Fibroblast of lung (primary cell): ENCODE measurements at regions not wholly inside any gene's neighbourhood (a gene's known extent, or its start where the extent isn't known, plus 50 kb on each side); places are given as distances from the start of the nearest gene placed in this dataset.

Experiments used
- DNase-seq, 2 donors: peaks; one replicate each; pipeline versions ENCODE4 v3.0.0 to v3.0.0-alpha.2; 2010; ENCODE audit warnings: low read depth in 2 of 2
- H2AFZ ChIP-seq: 2 replicates; pipeline ENCODE4 v1.5.1; 2012; ENCODE audit warnings: low read length, control low read depth, inconsistent platforms
- H3K27ac ChIP-seq: 2 replicates; pipeline ENCODE4 v1.5.1; 2011; ENCODE audit warnings: low read length, control low read depth; ENCODE audit not compliant: insufficient read depth
- H3K27me3 ChIP-seq: 2 replicates; pipeline ENCODE4 v1.5.1; 2011; ENCODE audit warnings: mild to moderate bottlenecking, low read length; ENCODE audit not compliant: control insufficient read depth, insufficient read depth
- H3K36me3 ChIP-seq: 2 replicates; pipeline ENCODE4 v1.5.1; 2011; ENCODE audit warnings: low read length; ENCODE audit not compliant: control insufficient read depth, insufficient read depth
- H3K4me1 ChIP-seq: 2 replicates; pipeline ENCODE4 v1.5.1; 2011; ENCODE audit warnings: low read length; ENCODE audit not compliant: control insufficient read depth, insufficient read depth; ENCODE audit errors: extremely low read depth
- H3K4me2 ChIP-seq: 2 replicates; pipeline ENCODE4 v1.5.1; 2011; ENCODE audit warnings: low read length, control low read depth; ENCODE audit not compliant: insufficient read depth; ENCODE audit errors: extremely low read depth
- H3K4me3 ChIP-seq, 4 experiments: fragments of 200-600 bp in 1 of 4; sonication (generic) in 1 of 4; replicated peaks in 1 of 4; 2 replicates each; pipeline ENCODE4 v1.5.1; 2011 to 2016; ENCODE audit warnings: low read length in 4 of 4, low read depth in 3 of 4, mild to moderate bottlenecking in 3 of 4, control low read depth in 2 of 4, inconsistent platforms in 1 of 4, mixed read lengths in 1 of 4; ENCODE audit not compliant: insufficient read depth in 1 of 4; ENCODE audit errors: control extremely low read depth in 1 of 4
- H3K79me2 ChIP-seq: 2 replicates; pipeline ENCODE4 v1.5.1; 2012; ENCODE audit warnings: mild to moderate bottlenecking, low read length, inconsistent platforms; ENCODE audit not compliant: control insufficient read depth, insufficient read depth
- H3K9ac ChIP-seq: 2 replicates; pipeline ENCODE4 v1.5.1; 2011; ENCODE audit warnings: mild to moderate bottlenecking, low read length, control low read depth; ENCODE audit not compliant: insufficient read depth
- H3K9me3 ChIP-seq: 2 replicates; pipeline ENCODE4 v1.5.1; 2012; ENCODE audit warnings: low read depth, low read length; ENCODE audit not compliant: control insufficient read depth, insufficient read depth
- H4K20me1 ChIP-seq: 2 replicates; pipeline ENCODE4 v1.5.1; 2011; ENCODE audit warnings: low read length; ENCODE audit not compliant: control insufficient read depth, insufficient read depth; ENCODE audit errors: extremely low read depth
- EZH2 ChIP-seq: IDR thresholded peaks from 2 replicates; pipeline ENCODE4 v1.5.1; 2012; ENCODE audit warnings: low read length, control low read depth, mild to moderate bottlenecking; ENCODE audit errors: missing control alignments
- TF ChIP-seq, protein P1 (sequence below), 2 donors: IDR thresholded peaks in 1 of 2; conservative IDR thresholded peaks in 1 of 2; 1 replicate in 1 of 2; 2 replicates in 1 of 2; pipeline ENCODE4 v1.5.1; 2011 to 2012; ENCODE audit warnings: low read length in 2 of 2, control low read depth in 1 of 2, inconsistent platforms in 1 of 2, low read depth in 1 of 2, mild to moderate bottlenecking in 1 of 2

DNA sequence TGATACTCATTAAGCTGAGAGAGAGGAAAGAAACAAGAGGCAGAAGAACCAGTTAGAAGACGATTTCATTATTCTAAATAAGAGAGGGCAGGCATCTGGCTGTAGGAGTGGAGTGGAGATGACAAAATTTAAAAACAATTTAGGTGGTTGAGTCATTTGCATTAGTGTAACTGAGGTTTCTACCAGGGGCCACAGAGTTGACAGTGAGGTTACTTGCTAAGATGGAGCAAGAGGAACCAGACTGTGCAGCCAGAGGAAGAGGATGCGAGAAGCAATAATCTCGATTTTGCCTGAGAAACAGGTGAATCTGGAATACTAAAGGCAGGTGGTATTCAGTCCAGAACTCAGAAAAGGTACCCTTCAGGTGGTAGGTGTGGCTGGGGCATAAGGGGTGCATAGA is 491.9 kb downstream of the MID1IP1 start:
- Histone ChIP-seq H3K9ac (no peak overlapping the region), H3K4me3 (no peak overlapping the region), H3K9me3 (no peaks in the 10 kb centered on the region), H3K27me3 (no peaks in the 10 kb centered on the region), H4K20me1 (no peaks in the 10 kb centered on the region), H3K27ac (no peak overlapping the region), H2AFZ (no peak overlapping the region), H3K4me1 (no peaks in the 10 kb centered on the region), H3K4me2 (no peak overlapping the region), H3K79me2 (no peaks in the 10 kb centered on the region), H3K36me3 (no peaks in the 10 kb centered on the region)
- TF ChIP-seq, protein P1, sequence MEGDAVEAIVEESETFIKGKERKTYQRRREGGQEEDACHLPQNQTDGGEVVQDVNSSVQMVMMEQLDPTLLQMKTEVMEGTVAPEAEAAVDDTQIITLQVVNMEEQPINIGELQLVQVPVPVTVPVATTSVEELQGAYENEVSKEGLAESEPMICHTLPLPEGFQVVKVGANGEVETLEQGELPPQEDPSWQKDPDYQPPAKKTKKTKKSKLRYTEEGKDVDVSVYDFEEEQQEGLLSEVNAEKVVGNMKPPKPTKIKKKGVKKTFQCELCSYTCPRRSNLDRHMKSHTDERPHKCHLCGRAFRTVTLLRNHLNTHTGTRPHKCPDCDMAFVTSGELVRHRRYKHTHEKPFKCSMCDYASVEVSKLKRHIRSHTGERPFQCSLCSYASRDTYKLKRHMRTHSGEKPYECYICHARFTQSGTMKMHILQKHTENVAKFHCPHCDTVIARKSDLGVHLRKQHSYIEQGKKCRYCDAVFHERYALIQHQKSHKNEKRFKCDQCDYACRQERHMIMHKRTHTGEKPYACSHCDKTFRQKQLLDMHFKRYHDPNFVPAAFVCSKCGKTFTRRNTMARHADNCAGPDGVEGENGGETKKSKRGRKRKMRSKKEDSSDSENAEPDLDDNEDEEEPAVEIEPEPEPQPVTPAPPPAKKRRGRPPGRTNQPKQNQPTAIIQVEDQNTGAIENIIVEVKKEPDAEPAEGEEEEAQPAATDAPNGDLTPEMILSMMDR (conservative IDR thresholded peaks at IDR 0.05 in 1 of 2, IDR thresholded peaks at IDR 0.05 in 1 of 2; ENCODE audit: low read depth in 1 of 2, low read length in 2 of 2): no peak
- DNase-seq: no peak

DNA sequence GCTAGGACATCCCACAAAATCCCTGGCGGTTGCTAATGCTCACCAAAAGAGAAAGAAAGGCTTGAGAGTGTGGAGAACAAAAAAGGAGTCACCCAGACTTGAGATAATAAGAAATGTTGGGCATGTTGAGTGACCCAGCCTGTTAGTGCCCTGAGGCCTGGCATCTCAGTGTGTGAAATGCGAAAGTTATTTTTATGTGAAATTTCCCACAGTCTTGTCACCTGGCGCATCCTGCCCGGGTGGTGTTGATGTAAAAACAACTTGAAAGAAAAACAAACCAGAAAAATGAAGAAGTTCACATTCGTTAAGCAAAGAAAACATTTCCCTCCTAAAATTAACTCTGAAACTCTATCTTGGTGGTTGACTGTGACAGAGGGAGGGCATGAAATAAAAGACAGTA is 495.2 kb downstream of the MID1IP1 start:
- no peaks in the 10 kb centered on the region for H3K9me3 ChIP-seq
- H3K27me3 ChIP-seq: no peaks in the 10 kb centered on the region
- H3K4me2 ChIP-seq: no peak overlapping the region
- H3K27ac ChIP-seq: no peak overlapping the region
- no peak overlapping the region for H2AFZ ChIP-seq
- H3K4me1 ChIP-seq: no peaks in the 10 kb centered on the region
- H3K36me3 ChIP-seq: no peaks in the 10 kb centered on the region
- no peak for DNase-seq
- no peak overlapping the region for H3K9ac ChIP-seq
- no peak overlapping the region for H3K4me3 ChIP-seq
- H3K79me2 ChIP-seq: no peaks in the 10 kb centered on the region
- TF ChIP-seq EZH2: no peak
- TF ChIP-seq, protein P1 (conservative IDR thresholded peaks at IDR 0.05 in 1 of 2, IDR thresholded peaks at IDR 0.05 in 1 of 2; ENCODE audit: low read depth in 1 of 2, low read length in 2 of 2): no peak
- no peaks in the 10 kb centered on the region for H4K20me1 ChIP-seq

DNA sequence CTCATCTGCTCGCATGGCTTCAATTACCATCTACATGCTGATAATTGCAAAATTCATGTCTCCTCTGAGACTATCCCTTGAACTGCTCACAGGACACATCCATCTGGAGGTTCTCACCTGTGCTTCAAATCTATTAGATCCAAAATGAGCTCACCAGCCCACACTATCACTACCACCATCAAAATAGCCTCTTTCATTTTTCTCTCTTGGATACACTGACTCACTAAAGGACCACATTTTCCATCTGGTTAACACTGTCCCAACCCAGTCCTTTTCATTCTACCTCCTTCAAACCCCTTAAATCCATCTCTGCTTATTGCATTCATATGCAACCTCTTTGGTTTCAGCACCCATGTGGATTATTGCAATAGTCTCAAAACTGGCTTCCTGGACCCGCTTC is 497.6 kb downstream of the MID1IP1 start:
- Histone ChIP-seq H3K79me2 (no peaks in the 10 kb centered on the region), H3K27ac (no peak overlapping the region), H3K9ac (no peak overlapping the region), H3K36me3 (no peaks in the 10 kb centered on the region), H3K4me3 (no peak overlapping the region), H4K20me1 (no peaks in the 10 kb centered on the region), H3K4me2 (no peak overlapping the region), H3K9me3 (no peaks in the 10 kb centered on the region), H3K4me1 (no peaks in the 10 kb centered on the region), H3K27me3 (no peaks in the 10 kb centered on the region), H2AFZ (no peak overlapping the region)
- DNase-seq: no peak
- no peak for TF ChIP-seq EZH2
- TF ChIP-seq, protein P1 (conservative IDR thresholded peaks at IDR 0.05 in 1 of 2, IDR thresholded peaks at IDR 0.05 in 1 of 2; ENCODE audit: low read depth in 1 of 2, low read length in 2 of 2): no peak
